ENCODE measurements at regions not wholly inside any gene's neighbourhood (a gene's known extent, or its start where the extent isn't known, plus 50 kb on each side); places are given as distances from the start of the nearest gene placed in this dataset.
"Not testable (repeated sequence)": the region's sequence is repeated elsewhere in the genome, so short reads cannot be mapped to it uniquely, and the experiment has no call there.

- no peak overlapping the region for H3K4me3 ChIP-seq (ENCODE audit: low read depth, low read length)
- no peak for DNase-seq (ENCODE audit: low read depth)
- TF ChIP-seq, protein P1, sequence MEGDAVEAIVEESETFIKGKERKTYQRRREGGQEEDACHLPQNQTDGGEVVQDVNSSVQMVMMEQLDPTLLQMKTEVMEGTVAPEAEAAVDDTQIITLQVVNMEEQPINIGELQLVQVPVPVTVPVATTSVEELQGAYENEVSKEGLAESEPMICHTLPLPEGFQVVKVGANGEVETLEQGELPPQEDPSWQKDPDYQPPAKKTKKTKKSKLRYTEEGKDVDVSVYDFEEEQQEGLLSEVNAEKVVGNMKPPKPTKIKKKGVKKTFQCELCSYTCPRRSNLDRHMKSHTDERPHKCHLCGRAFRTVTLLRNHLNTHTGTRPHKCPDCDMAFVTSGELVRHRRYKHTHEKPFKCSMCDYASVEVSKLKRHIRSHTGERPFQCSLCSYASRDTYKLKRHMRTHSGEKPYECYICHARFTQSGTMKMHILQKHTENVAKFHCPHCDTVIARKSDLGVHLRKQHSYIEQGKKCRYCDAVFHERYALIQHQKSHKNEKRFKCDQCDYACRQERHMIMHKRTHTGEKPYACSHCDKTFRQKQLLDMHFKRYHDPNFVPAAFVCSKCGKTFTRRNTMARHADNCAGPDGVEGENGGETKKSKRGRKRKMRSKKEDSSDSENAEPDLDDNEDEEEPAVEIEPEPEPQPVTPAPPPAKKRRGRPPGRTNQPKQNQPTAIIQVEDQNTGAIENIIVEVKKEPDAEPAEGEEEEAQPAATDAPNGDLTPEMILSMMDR (IDR thresholded peaks at IDR 0.05; ENCODE audit: insufficient read depth, low read length), result no peak
Measured at GRCh38 chr2:180698668-180699067, 281.7 kb upstream of the UBE2E3 start.

- TF ChIP-seq, protein P1 (IDR thresholded peaks at IDR 0.05; ENCODE audit: insufficient read depth, low read length), result no peak
- no peak overlapping the region for H3K4me3 ChIP-seq (ENCODE audit: low read depth, low read length)
- DNase-seq (ENCODE audit: low read depth), result no peak
Measured at GRCh38 chr2:180695586-180696401, 284.6 kb upstream of the UBE2E3 start.

GRCh38 chr2:180694445-180695421, 285.7 kb upstream of the UBE2E3 start:
- TF ChIP-seq, protein P1 (IDR thresholded peaks at IDR 0.05; ENCODE audit: insufficient read depth, low read length), result no peak
- DNase-seq (ENCODE audit: low read depth), result peak; percentile 37
- H3K4me3 ChIP-seq (ENCODE audit: low read depth, low read length), result no peak overlapping the region

GRCh38 chr2:180692322-180692721, 288.1 kb upstream of the UBE2E3 start:
- H3K4me3 ChIP-seq (ENCODE audit: low read depth, low read length), result no peak overlapping the region
- TF ChIP-seq, protein P1 (IDR thresholded peaks at IDR 0.05; ENCODE audit: insufficient read depth, low read length), result no peak
- no peak for DNase-seq (ENCODE audit: low read depth)

- not testable (repeated sequence) for H3K4me3 ChIP-seq (ENCODE audit: low read depth, low read length); DNase-seq (ENCODE audit: low read depth)
Measured at GRCh38 chr2:180691855-180692223, 288.6 kb upstream of the UBE2E3 start.

- not testable (repeated sequence) for H3K4me3 ChIP-seq (ENCODE audit: low read depth, low read length); DNase-seq (ENCODE audit: low read depth)
Measured at GRCh38 chr2:180691186-180691854, 289.1 kb upstream of the UBE2E3 start.

DNA sequence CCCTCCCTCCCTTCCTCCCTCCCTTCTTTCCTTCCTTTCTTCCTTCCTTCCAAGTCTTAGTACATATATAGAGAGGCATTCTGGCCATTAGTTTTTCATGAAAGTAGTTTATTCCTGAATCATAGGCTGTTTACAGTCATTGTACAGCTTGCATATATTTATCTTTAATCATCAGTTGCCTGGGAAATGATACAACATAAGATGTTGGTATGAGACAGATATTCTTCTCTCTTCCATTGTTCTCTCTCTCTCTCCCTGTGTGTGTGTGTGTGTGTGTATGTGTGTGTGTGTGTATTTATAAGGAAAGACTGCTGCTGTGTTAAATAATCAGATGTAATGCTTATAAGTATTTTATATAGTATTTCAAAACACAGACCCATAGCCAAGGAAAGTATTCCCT, 289.8 kb upstream of the UBE2E3 start:
- TF ChIP-seq, protein P1 (IDR thresholded peaks at IDR 0.05; ENCODE audit: insufficient read depth, low read length), result no peak
- H3K4me3 ChIP-seq (ENCODE audit: low read depth, low read length), result no peak overlapping the region
- DNase-seq (ENCODE audit: low read depth), result peak; percentile 40

Measured in fibroblast of the aortic adventitia (primary cell).